ENCODE measurements at regions not wholly inside any gene's neighbourhood (a gene's known extent, or its start where the extent isn't known, plus 50 kb on each side); places are given as distances from the start of the nearest gene placed in this dataset.

GRCh38 chr16:5916711-5917191, 819.2 kb upstream of the EEF2KMT start:
- TF ChIP-seq CTCF (conservative IDR thresholded peaks at IDR 0.05; ENCODE audit: low read depth in 2 of 2) (no peak), EZH2 (IDR thresholded peaks at IDR 0.05; ENCODE audit: low read depth, unreplicated experiment) (no peak), CREB1 (CRISPR knock-in tag; IDR thresholded peaks at IDR 0.05; ENCODE audit: low read depth) (no peak), POLR2AphosphoS5 (IDR thresholded peaks at IDR 0.05; ENCODE audit: low read depth) (no peak), REST (IDR thresholded peaks at IDR 0.05; ENCODE audit: unreplicated experiment) (no peak), EZH2phosphoT487 (IDR thresholded peaks at IDR 0.05; ENCODE audit: unreplicated experiment) (no peak), ETS1 (IDR thresholded peaks at IDR 0.05) (no peak), JUNB (IDR thresholded peaks at IDR 0.05; ENCODE audit: unreplicated experiment) (no peak), ZNF114 (CRISPR knock-in tag; IDR thresholded peaks at IDR 0.05) (no peak), NANOG (IDR thresholded peaks at IDR 0.05; ENCODE audit: borderline replicate concordance) (no peak)
